HG02973 (cell line): ENCODE measurements at regions not wholly inside any gene's neighbourhood (a gene's known extent, or its start where the extent isn't known, plus 50 kb on each side); places are given as distances from the start of the nearest gene placed in this dataset.

Source experiments
- ATAC-seq: cut with Tn5 transposase; IDR thresholded peaks from one replicate; pipeline ENCODE4 v1.9.1; 2021; ENCODE audit warnings: moderate library complexity; ENCODE audit not compliant: unreplicated experiment

- no peak for ATAC-seq
Observed at GRCh38 chr1:221444346-221444745, 297.5 kb downstream of the DUSP10 start.

- no peak for ATAC-seq
Observed at GRCh38 chr1:221448585-221449175, 293.2 kb downstream of the DUSP10 start.

GRCh38 chr1:221449194-221449593 lies 292.7 kb downstream of the DUSP10 start:
- no peak for ATAC-seq

- ATAC-seq, result peak; percentile 75
Observed at GRCh38 chr1:221449801-221450470, 292.0 kb downstream of the DUSP10 start.

- no peak for ATAC-seq
Observed at GRCh38 chr1:221451741-221452140, 290.1 kb downstream of the DUSP10 start.

GRCh38 chr1:221454096-221454495 lies 287.8 kb downstream of the DUSP10 start:
- no peak for ATAC-seq

- ATAC-seq, result no peak
Observed at GRCh38 chr1:221456918-221457317, 285.0 kb downstream of the DUSP10 start.

DNA sequence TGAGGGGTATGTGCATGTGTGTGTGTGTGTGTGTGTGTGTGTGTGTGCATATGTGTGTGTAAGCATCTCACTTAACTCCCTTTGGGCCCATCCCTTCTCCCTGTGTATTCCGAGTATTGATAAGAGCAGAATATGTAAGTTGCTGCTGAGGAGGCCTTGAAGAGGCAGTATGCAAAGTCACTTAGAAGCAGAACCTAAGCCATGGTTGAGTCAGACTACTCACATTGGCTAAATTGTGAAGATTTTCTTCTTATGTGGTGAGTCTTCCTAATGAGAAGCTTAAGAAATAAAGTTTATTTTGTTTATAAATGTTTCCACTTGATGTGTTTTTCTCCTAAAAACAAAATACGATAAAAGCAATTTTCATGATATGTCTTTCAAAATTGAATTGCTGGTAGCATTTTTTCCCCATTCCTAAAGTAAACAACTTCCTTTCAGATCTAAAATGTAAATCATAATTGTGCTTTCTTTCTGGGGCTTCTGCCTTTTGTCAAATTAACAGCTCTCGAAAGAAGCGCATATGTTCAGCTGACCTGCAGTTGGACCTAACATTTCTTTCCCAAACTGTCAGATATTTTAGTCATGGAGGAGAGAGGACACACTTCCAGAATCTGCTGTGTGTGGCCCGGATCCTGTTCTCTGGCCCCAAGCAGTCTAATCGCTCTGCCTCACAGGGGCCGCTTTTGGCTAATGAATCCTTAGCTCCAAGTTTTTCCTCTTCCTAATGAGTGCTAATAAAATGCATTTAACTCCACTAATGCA lies 284.0 kb downstream of the DUSP10 start:
- ATAC-seq, result no peak

GRCh38 chr1:221458447-221459156 lies 283.3 kb downstream of the DUSP10 start:
- ATAC-seq, result no peak

GRCh38 chr1:221459558-221459957 lies 282.3 kb downstream of the DUSP10 start:
- no peak for ATAC-seq

DNA sequence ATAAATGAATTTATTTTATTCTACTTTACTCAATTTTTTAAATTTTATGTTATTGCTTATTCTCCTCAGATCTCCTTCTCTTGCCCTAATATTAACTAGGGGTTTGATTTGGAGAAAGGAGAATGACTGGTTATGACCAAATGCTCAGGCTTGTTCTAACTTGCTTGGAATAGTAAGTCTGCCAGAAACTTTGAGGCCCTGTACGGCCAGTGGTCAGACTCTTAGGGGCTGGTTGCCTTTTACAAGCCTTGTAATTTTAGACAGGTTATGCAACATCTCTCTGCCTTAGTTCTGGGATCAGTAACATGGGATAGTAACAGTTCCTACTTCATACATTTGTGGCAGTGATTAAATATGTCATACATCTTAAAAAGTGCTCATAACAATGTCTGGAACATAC lies 279.5 kb downstream of the DUSP10 start:
- ATAC-seq, result no peak

GRCh38 chr1:221468546-221468945 lies 273.3 kb downstream of the DUSP10 start:
- ATAC-seq, result no peak

- ATAC-seq, result no peak
Observed at GRCh38 chr1:221469476-221469875, 272.4 kb downstream of the DUSP10 start.

DNA sequence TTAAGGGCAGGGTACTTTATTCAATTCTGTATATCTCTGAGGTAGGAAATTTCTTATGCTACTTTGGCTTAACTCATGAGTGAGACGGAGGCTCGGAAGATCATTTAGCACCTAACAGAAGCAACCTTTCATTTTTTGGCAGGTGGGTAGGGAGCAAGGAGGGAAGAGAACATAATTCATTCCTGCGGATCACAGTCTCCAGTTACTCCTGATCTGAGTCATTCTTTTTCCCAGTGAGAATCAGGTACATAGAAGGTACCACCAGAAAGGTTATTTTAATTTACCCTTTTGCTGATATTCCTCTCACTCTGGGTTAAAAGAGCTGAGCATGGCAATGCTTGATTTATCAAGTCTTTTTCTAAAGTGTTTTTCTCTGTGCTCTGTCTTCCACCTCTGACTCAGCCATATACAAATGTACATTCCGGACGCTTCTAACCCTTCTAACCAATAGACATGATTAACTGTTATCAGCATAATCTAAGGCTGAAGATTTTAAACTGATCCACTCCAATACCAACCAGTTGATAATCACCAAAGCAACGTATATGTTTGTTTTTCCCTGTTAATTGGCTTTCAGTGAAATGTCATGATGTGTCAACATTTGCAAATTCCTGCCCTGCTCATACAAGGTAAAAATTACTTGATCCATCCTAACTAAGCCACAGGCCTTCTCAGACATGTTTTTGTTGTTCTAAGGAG lies 271.7 kb downstream of the DUSP10 start:
- no peak for ATAC-seq

DNA sequence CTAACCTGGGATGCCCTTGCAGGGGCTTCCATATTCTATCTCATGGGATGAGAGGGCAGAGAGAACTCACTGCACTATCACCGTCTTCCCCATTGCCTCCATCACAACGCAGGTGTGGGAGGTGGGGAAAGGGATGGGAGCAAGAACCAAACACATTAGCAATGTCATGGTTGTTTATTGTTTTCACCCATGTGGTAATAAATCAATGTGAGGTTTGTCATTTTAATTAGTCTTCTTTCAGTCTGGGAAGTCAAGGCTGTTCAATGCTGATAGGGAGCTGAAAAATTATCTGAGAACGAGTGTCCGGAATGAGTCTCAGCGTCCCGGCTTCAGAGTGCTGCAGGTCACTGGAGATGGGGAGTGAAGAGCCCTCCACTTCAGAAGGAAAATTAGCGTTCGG lies 268.5 kb downstream of the DUSP10 start:
- ATAC-seq, result no peak

DNA sequence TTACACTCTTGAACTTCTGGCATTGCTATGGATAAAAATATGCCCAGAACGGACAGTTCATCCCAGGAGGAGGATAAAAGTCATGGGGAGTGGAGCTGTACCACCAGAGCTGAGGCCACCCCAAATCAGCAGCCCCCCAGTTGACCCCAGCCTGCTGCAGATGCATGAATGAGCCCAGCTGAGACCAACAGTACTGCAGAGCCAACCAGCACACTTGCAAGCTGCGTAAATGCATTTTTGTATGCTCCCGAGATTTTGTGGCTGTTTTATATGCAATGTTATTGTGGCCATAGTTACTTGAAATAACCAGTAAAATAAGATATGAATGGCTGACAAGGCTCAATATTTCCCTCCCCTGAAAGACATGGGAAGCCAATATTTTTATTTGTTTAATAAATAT lies 264.6 kb downstream of the DUSP10 start:
- no peak for ATAC-seq

- peak; percentile 88 for ATAC-seq
Observed at GRCh38 chr1:221478050-221478949, 263.6 kb downstream of the DUSP10 start.

DNA sequence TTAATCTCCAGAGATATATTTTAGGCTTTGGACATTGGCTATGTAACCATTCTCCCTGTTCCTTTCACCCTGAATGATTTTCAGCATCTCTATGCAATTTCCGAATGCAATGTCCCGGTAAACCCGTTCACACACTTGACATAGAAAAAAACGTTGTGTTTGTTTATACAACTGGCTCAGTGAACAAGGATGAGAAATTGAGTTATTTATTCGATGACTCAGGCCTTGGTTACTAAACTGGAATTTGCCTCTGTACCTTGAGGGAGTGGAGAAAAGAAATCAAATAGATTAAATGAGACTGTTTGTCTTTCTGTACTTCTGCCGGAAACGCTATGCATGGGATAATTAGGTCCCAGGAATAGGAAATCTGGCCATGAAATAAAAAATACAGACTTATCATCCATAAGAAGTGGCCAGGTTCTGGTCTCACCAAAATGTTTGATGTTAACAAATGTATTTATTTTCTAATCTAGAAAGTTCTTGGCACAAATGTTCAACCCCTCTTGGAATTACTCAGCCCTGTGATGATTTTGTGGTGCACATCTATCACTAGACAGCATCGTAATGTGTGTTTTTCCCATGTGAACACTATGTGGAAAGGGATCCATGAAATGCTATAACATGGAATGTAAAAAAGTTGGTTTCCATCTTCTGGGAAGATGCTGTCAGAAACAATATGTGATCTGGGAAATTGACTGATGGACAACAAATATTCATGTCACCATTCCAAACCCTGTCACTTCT lies 253.9 kb downstream of the DUSP10 start:
- no peak for ATAC-seq

- ATAC-seq, result no peak
Observed at GRCh38 chr1:221488550-221488949, 253.3 kb downstream of the DUSP10 start.
